Femur (tissue), 1 donor: ENCODE measurements at regions not wholly inside any gene's neighbourhood (a gene's known extent, or its start where the extent isn't known, plus 50 kb on each side); places are given as distances from the start of the nearest gene placed in this dataset.
A peak's percentile ranks its signal among the peaks of the same experiment; 100 is the strongest.
"Not testable (repeated sequence)": the region's sequence is repeated elsewhere in the genome, so short reads cannot be mapped to it uniquely, and the experiment has no call there.

ENCODE experiments used
- DNase-seq: peaks from one replicate; pipeline ENCODE4 v3.0.0-alpha.2; 2017

- no peak for DNase-seq
These were observed 376.2 kb upstream of the CLINT1 start for GRCh38 chr5:158235159-158235547.

- no peak for DNase-seq
These were observed 375.6 kb upstream of the CLINT1 start for GRCh38 chr5:158234323-158235158.

GRCh38 chr5:158233735-158234322, 374.9 kb upstream of the CLINT1 start:
- no peak for DNase-seq

GRCh38 chr5:158227314-158227713, 368.4 kb upstream of the CLINT1 start:
- DNase-seq = not testable (repeated sequence)

- DNase-seq = no peak
These were observed 367.6 kb upstream of the CLINT1 start for GRCh38 chr5:158226496-158226895.

GRCh38 chr5:158224253-158224652, 365.3 kb upstream of the CLINT1 start:
- no peak for DNase-seq

GRCh38 chr5:158223054-158223600, 364.2 kb upstream of the CLINT1 start:
- no peak for DNase-seq

- no peak for DNase-seq
These were observed 354.0 kb upstream of the CLINT1 start for GRCh38 chr5:158212917-158213316.

- no peak for DNase-seq
These were observed 353.3 kb upstream of the CLINT1 start for GRCh38 chr5:158212237-158212636.

GRCh38 chr5:158209219-158209908, 350.4 kb upstream of the CLINT1 start:
- peak; percentile 34 for DNase-seq

- no peak for DNase-seq
These were observed 348.8 kb upstream of the CLINT1 start for GRCh38 chr5:158207733-158208132.

GRCh38 chr5:158205992-158206391, 347.0 kb upstream of the CLINT1 start:
- DNase-seq = no peak

- DNase-seq = no peak
These were observed 344.3 kb upstream of the CLINT1 start for GRCh38 chr5:158203261-158203660.

GRCh38 chr5:158202801-158203200, 343.9 kb upstream of the CLINT1 start:
- DNase-seq = no peak

GRCh38 chr5:158200619-158201018, 341.7 kb upstream of the CLINT1 start:
- DNase-seq = peak; percentile 37

GRCh38 chr5:158198636-158199035, 339.7 kb upstream of the CLINT1 start:
- DNase-seq = no peak

GRCh38 chr5:158195416-158196210, 336.7 kb upstream of the CLINT1 start:
- DNase-seq = no peak

GRCh38 chr5:158194561-158194976, 335.6 kb upstream of the CLINT1 start:
- peak; percentile 87 for DNase-seq

GRCh38 chr5:158193395-158193794, 334.4 kb upstream of the CLINT1 start:
- not testable (repeated sequence) for DNase-seq

- DNase-seq = no peak
These were observed 321.5 kb upstream of the CLINT1 start for GRCh38 chr5:158180407-158180806.

GRCh38 chr5:158179271-158179670, 320.3 kb upstream of the CLINT1 start:
- no peak for DNase-seq

- no peak for DNase-seq
These were observed 319.6 kb upstream of the CLINT1 start for GRCh38 chr5:158178535-158178934.

GRCh38 chr5:158177146-158177545, 318.2 kb upstream of the CLINT1 start:
- DNase-seq = no peak
